VCaP (cell line): ENCODE measurements at regions not wholly inside any gene's neighbourhood (a gene's known extent, or its start where the extent isn't known, plus 50 kb on each side); places are given as distances from the start of the nearest gene placed in this dataset.

Experiments used
- H3K27ac ChIP-seq: fragments of 450-650 bp; 2 replicates; pipeline ENCODE4 v1.5.1; 2017
- CTCF ChIP-seq: fragments of 450-650 bp; conservative IDR thresholded peaks from 2 replicates; pipeline ENCODE4 v1.5.1; 2017; ENCODE audit warnings: mild to moderate bottlenecking, moderate library complexity

DNA sequence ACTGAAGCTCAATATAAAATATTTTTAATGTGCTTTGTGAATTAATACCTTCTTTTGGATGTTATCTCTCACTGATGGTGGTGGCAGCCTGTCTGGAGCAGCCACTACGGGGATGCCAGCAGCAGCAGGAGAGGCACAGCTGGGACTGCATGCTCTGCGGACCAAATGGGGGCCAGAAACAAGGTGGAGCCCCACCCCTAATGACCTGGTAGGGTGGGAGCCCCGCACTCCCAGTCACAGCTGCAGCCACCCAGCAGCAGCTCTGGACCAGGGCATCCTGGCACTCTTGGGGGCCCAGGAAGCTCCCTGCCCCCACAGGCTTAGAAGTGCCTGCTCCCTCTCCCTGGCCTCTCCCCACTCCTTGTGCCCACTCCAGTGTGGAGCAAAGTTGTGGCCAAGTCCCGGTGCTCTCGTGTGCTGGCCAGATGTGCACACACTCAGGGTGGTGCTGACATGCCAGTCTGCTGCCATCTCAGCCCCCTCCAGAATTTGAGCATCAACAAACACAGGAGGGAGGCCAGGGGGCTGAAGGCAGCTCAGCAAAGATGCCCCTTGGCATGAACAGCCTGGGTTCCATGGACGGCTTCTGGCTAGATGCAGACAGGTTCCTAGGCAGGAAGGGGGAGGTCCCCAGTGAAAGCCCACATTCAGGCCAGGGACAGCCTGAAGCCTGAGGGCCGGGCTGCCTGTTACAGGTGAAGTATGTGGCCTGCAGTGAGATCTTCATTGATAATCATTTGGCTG, 696.7 kb upstream of the SLITRK5 start:
- no peak overlapping the region for H3K27ac ChIP-seq
- no peak for TF ChIP-seq CTCF

DNA sequence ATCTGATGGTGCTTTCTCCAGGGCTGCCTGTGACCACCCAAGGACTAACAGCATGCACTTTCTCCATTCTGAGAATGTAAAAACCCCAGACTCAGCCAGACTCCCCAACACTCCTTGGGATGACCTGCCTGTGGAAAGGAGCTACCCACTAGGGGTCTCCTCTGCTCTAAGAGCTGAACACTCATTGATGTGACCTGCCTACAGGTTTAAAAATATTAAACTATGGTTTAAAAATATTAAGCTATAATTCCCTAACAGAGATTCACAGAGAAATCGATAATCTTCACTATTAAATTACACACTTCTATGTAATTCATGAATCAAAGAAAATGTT, 696.2 kb upstream of the SLITRK5 start:
- no peak overlapping the region for H3K27ac ChIP-seq
- TF ChIP-seq CTCF = no peak

- TF ChIP-seq CTCF = no peak
- H3K27ac ChIP-seq = no peak overlapping the region
These were observed 694.4 kb upstream of the SLITRK5 start for GRCh38 chr13:86976521-86977324.

GRCh38 chr13:86986448-86986847, 684.7 kb upstream of the SLITRK5 start:
- no peak for TF ChIP-seq CTCF
- H3K27ac ChIP-seq = no peak overlapping the region

- H3K27ac ChIP-seq = no peak overlapping the region
- no peak for TF ChIP-seq CTCF
These were observed 678.9 kb upstream of the SLITRK5 start for GRCh38 chr13:86992251-86992650.

DNA sequence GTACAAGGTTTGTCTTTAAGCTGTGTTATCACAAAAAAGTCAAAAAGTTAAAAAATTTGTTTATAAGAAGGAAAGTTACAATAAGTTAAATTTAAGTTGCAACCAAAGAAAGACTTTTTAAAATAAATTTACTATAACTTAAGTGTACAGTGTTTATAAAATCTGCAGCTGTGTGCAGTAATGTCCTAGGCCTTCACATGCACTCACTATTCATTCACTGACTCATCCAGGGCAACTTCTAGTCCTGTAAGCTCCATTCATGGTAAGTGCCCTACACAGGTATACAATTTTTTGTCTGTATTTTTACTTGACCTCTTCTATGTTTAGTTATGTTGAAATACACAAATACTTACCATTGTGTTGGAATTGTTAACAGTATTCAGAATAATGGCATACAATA, 667.9 kb upstream of the SLITRK5 start:
- no peak for TF ChIP-seq CTCF
- H3K27ac ChIP-seq = no peak overlapping the region

GRCh38 chr13:87005511-87005910, 665.7 kb upstream of the SLITRK5 start:
- no peak for TF ChIP-seq CTCF
- H3K27ac ChIP-seq = no peak overlapping the region
